HG02588 (cell line): ENCODE measurements at regions not wholly inside any gene's neighbourhood (a gene's known extent, or its start where the extent isn't known, plus 50 kb on each side); places are given as distances from the start of the nearest gene placed in this dataset.
"Not testable (repeated sequence)": the region's sequence is repeated elsewhere in the genome, so short reads cannot be mapped to it uniquely, and the experiment has no call there.

Source experiments
- ATAC-seq: cut with Tn5 transposase; IDR thresholded peaks from one replicate; pipeline ENCODE4 v1.9.1; 2021; ENCODE audit warnings: mild to moderate bottlenecking, moderate library complexity; ENCODE audit not compliant: unreplicated experiment

GRCh38 chr4:174183259-174183658 lies 100.2 kb downstream of the FBXO8 start:
- ATAC-seq: no peak

GRCh38 chr4:174181827-174182226 lies 101.6 kb downstream of the FBXO8 start:
- no peak for ATAC-seq

GRCh38 chr4:174177536-174177935 lies 105.9 kb downstream of the FBXO8 start:
- no peak for ATAC-seq

GRCh38 chr4:174175836-174176235 lies 107.6 kb downstream of the FBXO8 start:
- not testable (repeated sequence) for ATAC-seq

DNA sequence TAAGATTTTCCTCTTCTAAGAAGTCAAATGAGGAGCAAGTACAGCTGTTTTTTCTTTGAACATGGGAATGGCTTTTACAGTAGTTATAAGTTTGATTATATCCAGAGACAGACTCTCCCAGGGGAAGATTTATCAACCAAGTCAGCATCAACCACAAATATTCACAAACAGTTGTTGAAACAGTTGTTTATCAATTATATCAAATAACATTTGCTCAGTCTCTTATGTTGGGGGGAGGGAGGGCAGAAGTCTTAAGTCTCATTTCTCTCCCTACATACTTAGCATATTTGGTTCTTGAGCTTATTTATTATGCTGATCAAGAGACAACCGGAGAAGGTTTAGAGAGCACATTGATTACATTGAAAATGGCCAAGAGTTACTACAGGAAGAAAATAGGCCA lies 110.1 kb downstream of the FBXO8 start:
- no peak for ATAC-seq

GRCh38 chr4:174172274-174172673 lies 111.2 kb downstream of the FBXO8 start:
- no peak for ATAC-seq

DNA sequence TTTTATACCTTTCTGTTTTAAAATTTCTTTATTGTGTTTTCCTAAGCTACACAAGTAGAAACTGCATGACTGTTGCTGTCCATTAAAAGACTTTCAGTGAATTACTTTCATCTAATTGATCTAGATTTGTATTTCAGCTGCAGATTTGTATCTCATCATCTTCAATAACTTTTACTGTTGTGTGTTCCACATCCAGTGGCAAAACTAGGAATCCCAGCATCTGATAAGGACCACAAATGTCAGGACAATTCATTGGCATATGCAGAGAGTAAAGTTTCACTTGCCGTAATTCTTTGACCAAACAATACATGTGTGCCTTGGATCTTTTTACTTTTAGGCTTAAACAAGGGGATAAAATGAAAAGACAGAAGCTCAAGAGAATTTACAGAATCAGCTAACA lies 112.6 kb downstream of the FBXO8 start:
- ATAC-seq: no peak

- no peak for ATAC-seq
Measured at GRCh38 chr4:174170091-174170490, 113.4 kb downstream of the FBXO8 start.

- ATAC-seq: no peak
Measured at GRCh38 chr4:174157106-174157607, 126.3 kb downstream of the FBXO8 start.

GRCh38 chr4:174156239-174156826 lies 127.1 kb downstream of the FBXO8 start:
- ATAC-seq: peak; percentile 91

- ATAC-seq: no peak
Measured at GRCh38 chr4:174154215-174154854, 129.1 kb downstream of the FBXO8 start.

DNA sequence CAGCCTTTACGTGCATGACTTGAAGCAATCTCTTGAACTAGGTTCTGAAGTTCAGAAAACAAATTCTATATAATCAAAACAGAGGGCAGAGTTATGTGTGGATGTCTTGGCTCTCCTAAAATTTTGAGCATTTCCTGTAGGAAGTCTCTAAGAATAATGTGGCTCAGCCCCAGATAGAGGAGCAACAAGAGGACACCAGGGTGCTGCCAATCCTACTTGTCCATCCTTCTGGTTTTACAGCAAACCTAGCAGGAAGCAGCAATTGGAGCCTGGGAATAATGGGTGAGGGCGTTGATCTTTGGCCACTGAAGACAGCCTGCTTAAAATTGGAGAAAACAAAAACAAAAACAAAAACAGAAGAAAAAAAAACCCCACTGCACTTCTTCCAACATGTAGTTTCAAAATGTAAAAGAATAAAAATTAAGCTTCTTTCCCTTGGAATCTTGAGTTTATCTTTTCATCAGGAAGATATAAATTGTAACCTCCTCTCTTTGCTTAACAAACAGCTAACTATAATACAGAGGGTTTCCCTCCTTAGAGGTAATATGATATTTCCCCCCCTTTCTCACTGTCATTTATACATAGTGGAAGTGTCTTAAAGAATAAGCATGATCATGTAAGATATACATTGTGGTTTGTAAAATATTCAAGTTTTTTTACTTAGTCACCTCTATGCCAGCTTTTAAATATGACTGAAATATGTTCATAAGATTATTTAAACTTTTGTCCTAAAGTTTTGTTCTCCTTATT lies 130.6 kb downstream of the FBXO8 start:
- no peak for ATAC-seq

DNA sequence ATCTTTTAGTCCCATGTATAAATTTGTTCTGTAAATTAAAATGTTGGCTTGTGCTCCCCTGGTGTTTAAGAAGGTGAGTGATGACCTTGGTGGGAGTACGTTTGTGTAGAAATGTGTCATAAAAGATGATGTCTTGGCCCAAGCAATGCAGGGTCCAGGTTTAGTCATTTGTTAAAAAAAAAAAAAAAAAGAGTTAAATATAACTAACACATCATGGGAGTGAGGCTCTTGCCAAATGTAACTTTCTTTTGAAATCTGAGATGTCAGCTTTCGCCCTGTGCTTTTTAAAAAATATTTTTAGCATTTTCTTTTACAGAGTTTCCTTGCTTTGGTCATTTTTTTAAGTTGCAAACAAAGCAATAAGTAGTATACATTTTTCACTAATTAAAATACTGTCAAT lies 135.6 kb downstream of the FBXO8 start:
- ATAC-seq: no peak

GRCh38 chr4:174144106-174144505 lies 139.4 kb downstream of the FBXO8 start:
- no peak for ATAC-seq

DNA sequence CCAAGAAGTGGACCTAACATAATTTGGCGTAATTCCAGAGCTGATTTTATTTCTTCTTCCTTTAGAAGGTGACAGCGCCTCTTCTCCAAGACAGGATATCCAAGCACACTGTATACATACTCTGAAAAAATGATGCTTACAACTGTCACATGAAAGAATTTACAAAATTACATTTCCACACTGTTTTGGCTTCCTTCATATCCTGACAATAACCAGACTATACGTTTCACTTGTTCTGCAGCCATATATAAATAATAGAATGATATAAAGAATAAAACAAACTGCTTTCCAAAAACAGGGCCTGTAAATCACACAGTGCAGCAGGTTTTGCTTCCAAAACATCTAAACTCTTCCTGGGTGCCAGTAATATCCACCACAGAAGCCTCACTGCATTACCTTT lies 141.6 kb downstream of the FBXO8 start:
- no peak for ATAC-seq

DNA sequence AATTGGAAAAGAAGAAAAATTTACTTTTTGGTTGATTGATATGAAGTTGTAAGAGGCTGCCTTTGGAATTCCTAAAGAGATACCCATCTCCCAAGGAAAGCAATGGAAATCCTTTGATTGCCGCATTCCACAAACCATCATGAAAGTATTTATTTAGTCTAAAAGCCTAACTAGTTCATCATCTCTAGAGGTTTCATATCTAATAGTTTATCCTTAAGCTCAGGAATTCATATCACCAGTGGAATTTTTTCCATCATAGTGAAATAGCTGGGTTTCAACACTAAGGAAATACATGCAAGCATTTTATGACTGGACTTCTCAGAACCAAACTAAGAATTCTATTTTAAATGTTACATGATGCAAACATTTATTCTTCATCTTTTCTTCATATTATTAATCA lies 144.9 kb downstream of the FBXO8 start:
- no peak for ATAC-seq

GRCh38 chr4:174137698-174138097 lies 145.8 kb downstream of the FBXO8 start:
- ATAC-seq: no peak

- ATAC-seq: no peak
Measured at GRCh38 chr4:174135936-174136406, 147.5 kb downstream of the FBXO8 start.

DNA sequence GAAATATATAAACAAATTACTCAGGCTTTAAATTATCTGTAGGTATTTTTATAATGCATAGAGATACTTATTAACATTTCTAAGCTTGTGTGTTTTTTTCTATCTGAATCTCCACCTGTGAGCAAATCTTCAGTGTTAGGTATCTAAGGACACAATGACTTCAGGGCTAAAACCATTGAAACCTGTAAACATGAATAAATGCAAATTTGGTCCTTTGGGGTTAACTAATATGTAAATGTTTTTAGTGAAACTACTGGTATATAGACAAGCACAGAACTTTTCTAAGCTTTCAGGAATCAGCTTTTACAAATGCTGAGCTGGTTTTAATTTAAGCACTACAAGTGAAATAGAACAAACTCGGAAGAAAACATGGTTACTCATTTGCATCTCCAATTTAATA lies 147.9 kb downstream of the FBXO8 start:
- ATAC-seq: peak; percentile 50

GRCh38 chr4:174134361-174134760 lies 149.1 kb downstream of the FBXO8 start:
- ATAC-seq: no peak

GRCh38 chr4:174133551-174133950 lies 149.9 kb downstream of the FBXO8 start:
- ATAC-seq: no peak

DNA sequence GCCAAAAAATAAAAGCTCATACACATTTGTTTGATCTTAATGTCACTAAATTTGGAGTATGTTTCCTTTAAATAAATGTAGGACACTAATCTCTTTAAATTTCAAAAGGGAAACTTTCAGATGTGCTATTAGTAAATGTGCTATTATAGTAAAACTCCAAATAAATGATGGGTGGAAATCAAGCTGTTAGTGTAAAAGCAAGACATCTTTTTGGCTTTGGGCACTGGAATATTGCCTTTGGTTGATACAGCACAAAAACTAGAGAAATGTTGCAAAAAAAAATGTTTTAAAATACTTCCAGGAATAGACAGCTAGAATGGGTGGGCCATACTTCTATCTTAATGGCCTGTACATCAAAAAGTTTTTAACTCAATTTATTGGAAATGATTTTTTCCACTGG lies 151.6 kb downstream of the FBXO8 start:
- ATAC-seq: no peak
